ENCODE measurements at regions not wholly inside any gene's neighbourhood (a gene's known extent, or its start where the extent isn't known, plus 50 kb on each side); places are given as distances from the start of the nearest gene placed in this dataset.

DNA sequence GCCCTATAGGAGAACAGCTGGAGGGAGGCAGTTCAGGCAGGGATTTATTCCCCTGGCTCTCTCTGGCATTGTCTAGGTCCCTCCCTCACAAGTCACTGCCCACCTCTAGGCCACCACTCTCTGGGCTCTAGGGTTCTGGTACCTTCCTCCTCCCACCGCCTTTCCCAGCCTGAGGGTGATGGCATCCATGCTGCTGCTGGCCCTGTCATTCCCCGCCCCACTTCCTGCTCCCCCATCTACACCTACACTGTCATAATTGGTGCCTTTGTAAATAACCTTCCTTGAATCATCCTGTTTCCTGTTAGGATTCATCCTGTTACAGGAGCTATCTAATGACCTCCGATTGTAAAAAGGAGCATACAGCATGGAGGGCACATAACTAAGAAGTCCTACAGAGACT is 303.3 kb upstream of the COBL start:
- CTCF ChIA-PET = no interaction called here

DNA sequence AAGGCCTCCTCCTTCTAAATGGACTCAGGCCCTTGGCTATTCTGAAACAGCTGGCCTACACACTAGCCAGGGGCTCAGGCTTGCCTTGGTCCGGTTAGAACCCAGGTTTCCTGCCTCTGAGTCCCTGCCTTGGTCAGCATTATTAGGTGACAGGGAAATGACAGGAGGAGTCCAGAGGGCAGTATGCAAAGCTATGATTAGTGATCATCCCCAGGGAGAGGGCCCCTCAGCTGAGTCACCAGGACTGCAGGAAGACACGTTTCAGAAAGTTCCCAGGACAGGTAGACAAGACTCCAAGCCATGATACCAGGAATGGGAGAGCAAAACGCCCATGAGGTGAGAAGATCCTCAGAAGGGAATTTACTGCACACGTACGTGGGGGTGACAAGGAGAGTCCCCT is 301.1 kb upstream of the COBL start:
- no peak for DNase-seq
- no peaks in the 10 kb centered on the region for H3K9me3 ChIP-seq (ENCODE audit: control insufficient read depth in 2 of 3, low read length in 3 of 3)
- H3K4me1 Mint-ChIP-seq = no peaks in the 10 kb centered on the region
- H3K36me3 ChIP-seq (ENCODE audit: control insufficient read depth in 2 of 3, insufficient read depth in 3 of 3, low read length in 3 of 3) = no peaks in the 10 kb centered on the region
- no peak overlapping the region for H3K27ac ChIP-seq (ENCODE audit: low read depth, low read length)
- no peak overlapping the region for H3K27ac Mint-ChIP-seq
- no peak for ATAC-seq
- POLR2A ChIA-PET = no interaction called here
- intact Hi-C loops (cut with micrococcal nuclease) = no loop called here
- H3K27me3 Mint-ChIP-seq = peaks cover 0 to 8% (median 0%) of the 10 kb centered on the region in 5 donors
- no peaks in the 10 kb centered on the region for H3K36me3 Mint-ChIP-seq
- H3K27me3 ChIP-seq (ENCODE audit: control insufficient read depth in 2 of 2, insufficient read depth in 2 of 2, low read length in 2 of 2) = no peaks in the 10 kb centered on the region
- no peak overlapping the region for H3K4me3 Mint-ChIP-seq
- H3K4me3 ChIP-seq (ENCODE audit: low read length) = no peak overlapping the region
- no peaks in the 10 kb centered on the region for H3K4me1 ChIP-seq (ENCODE audit: control insufficient read depth in 2 of 2, insufficient read depth in 2 of 2, low read length in 2 of 2)
- H3K9me3 Mint-ChIP-seq = peaks cover 0 to 11% (median 7%) of the 10 kb centered on the region in 11 donors
- CTCF ChIA-PET = no interaction called here

More for the DNA sequence above, 303.3 kb upstream of the COBL start:
- DNase-seq = no peak
- Mint-ChIP-seq H3K4me1 (no peaks in the 10 kb centered on the region), H3K4me3 (no peak overlapping the region), H3K36me3 (no peaks in the 10 kb centered on the region), H3K9me3 (peaks cover 0 to 21% (median 12%) of the 10 kb centered on the region in 11 donors), H3K27ac (no peak overlapping the region), H3K27me3 (peaks cover 0 to 8% (median 0%) of the 10 kb centered on the region in 5 donors)
- no peaks in the 10 kb centered on the region for H3K27me3 ChIP-seq (ENCODE audit: control insufficient read depth in 2 of 2, insufficient read depth in 2 of 2, low read length in 2 of 2)
- no peak overlapping the region for H3K27ac ChIP-seq (ENCODE audit: low read depth, low read length)
- no peak overlapping the region for H3K4me3 ChIP-seq (ENCODE audit: low read length)
- H3K9me3 ChIP-seq (ENCODE audit: control insufficient read depth in 2 of 3, low read length in 3 of 3) = peaks cover 0 to 3% (median 0%) of the 10 kb centered on the region in 3 experiments
- POLR2A ChIA-PET = no interaction called here
- no peak for ATAC-seq
- intact Hi-C loops (cut with micrococcal nuclease) = no loop called here
- no peaks in the 10 kb centered on the region for H3K4me1 ChIP-seq (ENCODE audit: control insufficient read depth in 2 of 2, insufficient read depth in 2 of 2, low read length in 2 of 2)
- H3K36me3 ChIP-seq (ENCODE audit: control insufficient read depth in 2 of 3, insufficient read depth in 3 of 3, low read length in 3 of 3) = no peaks in the 10 kb centered on the region

DNA sequence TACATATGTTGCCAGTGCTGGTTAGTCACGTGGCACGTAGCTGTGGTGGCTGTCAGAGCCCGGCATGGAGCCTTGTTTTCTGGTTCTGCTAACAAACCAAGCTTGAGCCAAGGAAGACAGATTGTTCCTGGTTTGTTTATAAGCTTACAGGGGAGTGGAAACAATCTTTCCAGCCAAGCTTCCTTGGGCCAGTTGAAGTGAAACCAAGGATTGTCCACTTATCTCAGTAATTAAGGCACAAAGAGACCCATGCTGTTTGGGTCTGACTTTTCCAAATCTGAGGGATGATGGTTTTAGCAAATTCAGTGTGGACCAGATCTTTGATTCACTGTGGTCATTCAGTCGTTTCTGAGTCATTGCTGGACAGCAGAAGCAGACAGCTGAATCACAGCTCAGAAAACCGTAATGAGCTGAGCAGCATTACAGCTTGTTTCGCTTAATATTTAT is 297.3 kb upstream of the COBL start:
- Histone ChIP-seq H3K9me3 (ENCODE audit: control insufficient read depth in 2 of 3, low read length in 3 of 3) (no peaks in the 10 kb centered on the region), H3K4me1 (ENCODE audit: control insufficient read depth in 2 of 2, insufficient read depth in 2 of 2, low read length in 2 of 2) (no peaks in the 10 kb centered on the region), H3K27me3 (ENCODE audit: control insufficient read depth in 2 of 2, insufficient read depth in 2 of 2, low read length in 2 of 2) (no peaks in the 10 kb centered on the region), H3K36me3 (ENCODE audit: control insufficient read depth in 2 of 3, insufficient read depth in 3 of 3, low read length in 3 of 3) (no peaks in the 10 kb centered on the region), H3K4me3 (ENCODE audit: low read length) (no peak overlapping the region), H3K27ac (ENCODE audit: low read depth, low read length) (no peak overlapping the region)
- DNase-seq (no peak), ATAC-seq (no peak)
- peaks cover 0 to 9% (median 5%) of the 10 kb centered on the region in 11 donors for H3K9me3 Mint-ChIP-seq
- H3K27me3 Mint-ChIP-seq = peaks cover 0 to 4% (median 0%) of the 10 kb centered on the region in 5 donors
- intact Hi-C loops (cut with micrococcal nuclease) = no loop called here
- no peak overlapping the region for H3K27ac Mint-ChIP-seq
- no peaks in the 10 kb centered on the region for H3K36me3 Mint-ChIP-seq
- no peaks in the 10 kb centered on the region for H3K4me1 Mint-ChIP-seq
- no peak overlapping the region for H3K4me3 Mint-ChIP-seq
- ChIA-PET POLR2A (no interaction called here), CTCF (no interaction called here)

DNA sequence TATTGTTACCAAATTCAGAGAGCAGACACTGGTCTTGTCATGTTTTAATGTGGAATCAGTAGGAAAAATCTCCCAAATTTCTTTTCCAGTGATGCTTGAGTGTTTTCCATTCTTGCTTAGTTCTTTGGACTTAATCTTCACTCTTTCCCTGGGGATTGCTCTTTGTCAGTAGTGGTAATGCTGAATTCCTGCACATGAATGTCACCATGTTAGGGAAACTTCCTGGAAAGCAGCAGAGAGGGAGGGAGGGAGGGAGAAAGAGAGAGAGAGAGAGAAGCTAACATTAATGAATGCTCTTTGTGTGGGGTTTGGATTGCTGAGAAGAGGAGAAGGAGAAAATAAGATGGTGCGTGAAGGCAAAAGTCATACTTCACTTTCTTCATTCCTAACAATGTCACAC is 295.3 kb upstream of the COBL start:
- H3K27ac Mint-ChIP-seq = no peak overlapping the region
- intact Hi-C loops (cut with micrococcal nuclease) = no loop called here
- no peaks in the 10 kb centered on the region for H3K4me1 Mint-ChIP-seq
- DNase-seq (no peak), ATAC-seq (no peak)
- no peaks in the 10 kb centered on the region for H3K36me3 Mint-ChIP-seq
- Histone ChIP-seq H3K4me3 (ENCODE audit: low read length) (no peak overlapping the region), H3K27ac (ENCODE audit: low read depth, low read length) (no peak overlapping the region), H3K36me3 (ENCODE audit: control insufficient read depth in 2 of 3, insufficient read depth in 3 of 3, low read length in 3 of 3) (no peaks in the 10 kb centered on the region), H3K4me1 (ENCODE audit: control insufficient read depth in 2 of 2, insufficient read depth in 2 of 2, low read length in 2 of 2) (no peaks in the 10 kb centered on the region), H3K27me3 (ENCODE audit: control insufficient read depth in 2 of 2, insufficient read depth in 2 of 2, low read length in 2 of 2) (no peaks in the 10 kb centered on the region), H3K9me3 (ENCODE audit: control insufficient read depth in 2 of 3, low read length in 3 of 3) (no peaks in the 10 kb centered on the region)
- ChIA-PET CTCF (no interaction called here), POLR2A (no interaction called here)
- no peak overlapping the region for H3K4me3 Mint-ChIP-seq
- H3K9me3 Mint-ChIP-seq = peaks cover 2 to 12% (median 5%) of the 10 kb centered on the region in 11 donors
- peaks cover 0 to 4% (median 0%) of the 10 kb centered on the region in 5 donors for H3K27me3 Mint-ChIP-seq

DNA sequence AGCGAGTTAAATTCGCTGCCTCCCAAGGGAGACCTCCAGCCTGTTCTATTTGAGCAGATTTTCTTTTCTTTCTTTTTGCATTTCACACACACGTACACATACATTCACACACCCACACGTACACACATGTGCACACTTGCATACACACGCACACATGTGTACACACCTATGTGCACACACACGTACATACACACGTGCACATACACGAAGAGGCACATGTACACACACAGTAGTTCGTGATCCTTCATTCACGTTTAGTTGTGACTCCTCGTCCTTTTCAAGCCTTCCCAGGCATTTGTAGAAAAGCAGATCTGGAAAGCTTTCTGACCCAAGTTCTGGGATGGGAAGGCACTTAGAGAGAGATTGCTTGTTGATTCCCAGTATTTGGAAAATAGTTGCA is 290.8 kb upstream of the COBL start:
- no peaks in the 10 kb centered on the region for H3K27me3 ChIP-seq (ENCODE audit: control insufficient read depth in 2 of 2, insufficient read depth in 2 of 2, low read length in 2 of 2)
- DNase-seq = no peak
- no peaks in the 10 kb centered on the region for H3K4me1 ChIP-seq (ENCODE audit: control insufficient read depth in 2 of 2, insufficient read depth in 2 of 2, low read length in 2 of 2)
- Mint-ChIP-seq H3K27ac (no peak overlapping the region), H3K4me1 (no peaks in the 10 kb centered on the region), H3K9me3 (peaks cover 2 to 11% (median 5%) of the 10 kb centered on the region in 11 donors), H3K4me3 (no peak overlapping the region), H3K36me3 (no peaks in the 10 kb centered on the region), H3K27me3 (peaks cover 0 to 2% (median 0%) of the 10 kb centered on the region in 5 donors)
- no peak overlapping the region for H3K4me3 ChIP-seq (ENCODE audit: low read length)
- ChIA-PET POLR2A (no interaction called here), CTCF (no interaction called here)
- intact Hi-C loops (cut with micrococcal nuclease) = no loop called here
- no peaks in the 10 kb centered on the region for H3K9me3 ChIP-seq (ENCODE audit: control insufficient read depth in 2 of 3, low read length in 3 of 3)
- no peak for ATAC-seq
- no peak overlapping the region for H3K27ac ChIP-seq (ENCODE audit: low read depth, low read length)
- no peaks in the 10 kb centered on the region for H3K36me3 ChIP-seq (ENCODE audit: control insufficient read depth in 2 of 3, insufficient read depth in 3 of 3, low read length in 3 of 3)

DNA sequence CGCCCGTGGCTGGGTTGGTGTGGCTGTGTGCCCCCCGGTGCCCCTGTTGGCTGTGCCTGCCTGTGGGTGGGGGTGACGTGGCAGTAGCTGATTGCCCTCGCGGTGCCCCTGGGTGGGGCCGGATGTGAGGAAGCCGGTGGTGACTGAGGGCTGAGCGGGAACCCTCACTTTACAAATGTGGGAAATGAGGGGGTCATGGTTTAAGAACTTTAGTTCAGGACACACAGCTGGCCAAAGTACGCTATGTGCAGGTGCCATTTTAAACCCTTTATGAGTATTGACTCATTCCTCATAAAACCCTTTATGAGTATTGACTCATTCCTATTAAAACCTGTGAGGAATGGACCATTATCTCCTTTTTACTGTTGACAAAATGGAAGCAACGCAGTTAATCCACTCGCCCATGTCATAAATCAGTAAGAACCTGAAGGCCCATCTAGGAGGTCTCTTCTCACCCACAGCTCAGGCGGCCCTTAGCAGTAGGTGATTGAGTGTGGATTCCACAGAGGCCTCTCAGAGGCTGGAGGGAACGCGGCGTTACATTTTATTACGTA is 290.1 kb upstream of the COBL start:
- peaks cover 2 to 19% (median 8%) of the 10 kb centered on the region in 11 donors for H3K9me3 Mint-ChIP-seq
- intact Hi-C loops (cut with micrococcal nuclease) = no loop called here
- H3K36me3 Mint-ChIP-seq = no peaks in the 10 kb centered on the region
- Histone ChIP-seq H3K4me3 (ENCODE audit: low read length) (no peak overlapping the region), H3K27me3 (ENCODE audit: control insufficient read depth in 2 of 2, insufficient read depth in 2 of 2, low read length in 2 of 2) (no peaks in the 10 kb centered on the region), H3K4me1 (ENCODE audit: control insufficient read depth in 2 of 2, insufficient read depth in 2 of 2, low read length in 2 of 2) (no peaks in the 10 kb centered on the region), H3K9me3 (ENCODE audit: control insufficient read depth in 2 of 3, low read length in 3 of 3) (no peaks in the 10 kb centered on the region), H3K27ac (ENCODE audit: low read depth, low read length) (no peak overlapping the region), H3K36me3 (ENCODE audit: control insufficient read depth in 2 of 3, insufficient read depth in 3 of 3, low read length in 3 of 3) (no peaks in the 10 kb centered on the region)
- no peaks in the 10 kb centered on the region for H3K4me1 Mint-ChIP-seq
- ChIA-PET POLR2A (no interaction called here), CTCF (no interaction called here)
- DNase-seq = no peak
- H3K27ac Mint-ChIP-seq = no peak overlapping the region
- no peak overlapping the region for H3K4me3 Mint-ChIP-seq
- ATAC-seq = no peak
- peaks cover 0 to 10% (median 0%) of the 10 kb centered on the region in 5 donors for H3K27me3 Mint-ChIP-seq

DNA sequence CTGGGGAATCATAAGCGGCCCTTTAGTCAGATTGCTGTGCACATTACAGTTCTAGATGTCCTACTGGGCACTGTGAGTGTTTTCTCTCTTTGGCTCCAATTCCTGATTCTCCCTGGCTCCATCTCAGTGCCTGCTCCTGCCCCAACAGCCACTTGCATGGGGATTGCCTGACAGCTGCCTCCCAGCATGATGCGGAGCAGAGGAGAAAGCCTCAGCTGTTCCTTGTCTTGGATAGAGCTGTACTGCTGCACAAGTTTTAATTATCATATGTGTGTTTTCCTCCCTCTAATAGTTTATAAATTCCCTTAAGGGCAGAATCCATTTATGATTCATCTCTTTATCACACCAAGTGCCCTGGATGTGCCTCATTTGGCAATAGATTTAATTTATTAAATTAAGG is 285.8 kb upstream of the COBL start:
- CTCF ChIA-PET = no interaction called here
- no peaks in the 10 kb centered on the region for H3K27me3 ChIP-seq (ENCODE audit: control insufficient read depth in 2 of 2, insufficient read depth in 2 of 2, low read length in 2 of 2)
- no peak overlapping the region for H3K4me3 Mint-ChIP-seq
- intact Hi-C loops (cut with micrococcal nuclease) = no loop called here
- H3K36me3 Mint-ChIP-seq = peaks cover 0 to 5% (median 0%) of the 10 kb centered on the region in 5 donors
- H3K27ac Mint-ChIP-seq = no peak overlapping the region
- no peaks in the 10 kb centered on the region for H3K36me3 ChIP-seq (ENCODE audit: control insufficient read depth in 2 of 3, insufficient read depth in 3 of 3, low read length in 3 of 3)
- POLR2A ChIA-PET = no interaction called here
- H3K4me1 Mint-ChIP-seq = no peaks in the 10 kb centered on the region
- no peak overlapping the region for H3K4me3 ChIP-seq (ENCODE audit: low read length)
- ATAC-seq = no peak
- H3K4me1 ChIP-seq (ENCODE audit: control insufficient read depth in 2 of 2, insufficient read depth in 2 of 2, low read length in 2 of 2) = no peaks in the 10 kb centered on the region
- H3K9me3 Mint-ChIP-seq = peaks cover 5 to 41% (median 14%) of the 10 kb centered on the region in 11 donors
- H3K27ac ChIP-seq (ENCODE audit: low read depth, low read length) = no peak overlapping the region
- no peak for DNase-seq
- H3K9me3 ChIP-seq (ENCODE audit: control insufficient read depth in 2 of 3, low read length in 3 of 3) = peaks cover 0 to 5% (median 0%) of the 10 kb centered on the region in 3 experiments
- peaks cover 0 to 13% (median 0%) of the 10 kb centered on the region in 5 donors for H3K27me3 Mint-ChIP-seq
